ENCODE measurements at regions not wholly inside any gene's neighbourhood (a gene's known extent, or its start where the extent isn't known, plus 50 kb on each side); places are given as distances from the start of the nearest gene placed in this dataset.

GRCh38 chr10:131701131-131701947 lies 199.5 kb upstream of the PPP2R2D start:
- no peak for DNase-seq (ENCODE audit: low read depth)

- no peak for DNase-seq (ENCODE audit: low read depth)
These were observed 198.1 kb upstream of the PPP2R2D start for GRCh38 chr10:131702531-131703356.

- DNase-seq (ENCODE audit: low read depth): no peak
These were observed 197.3 kb upstream of the PPP2R2D start for GRCh38 chr10:131703541-131703940.

- DNase-seq (ENCODE audit: low read depth): no peak
These were observed 196.9 kb upstream of the PPP2R2D start for GRCh38 chr10:131703941-131704340.

- DNase-seq (ENCODE audit: low read depth): no peak
These were observed 194.3 kb upstream of the PPP2R2D start for GRCh38 chr10:131706476-131706875.

- DNase-seq (ENCODE audit: low read depth): no peak
These were observed 193.9 kb upstream of the PPP2R2D start for GRCh38 chr10:131706952-131707351.

- DNase-seq (ENCODE audit: low read depth): no peak
These were observed 192.5 kb upstream of the PPP2R2D start for GRCh38 chr10:131708225-131708880.

GRCh38 chr10:131710142-131710861 lies 190.5 kb upstream of the PPP2R2D start:
- DNase-seq (ENCODE audit: low read depth): no peak

GRCh38 chr10:131722121-131722520 lies 178.7 kb upstream of the PPP2R2D start:
- no peak for DNase-seq (ENCODE audit: low read depth)

- DNase-seq (ENCODE audit: low read depth): no peak
These were observed 178.1 kb upstream of the PPP2R2D start for GRCh38 chr10:131722525-131723264.

- no peak for DNase-seq (ENCODE audit: low read depth)
These were observed 177.3 kb upstream of the PPP2R2D start for GRCh38 chr10:131723297-131724168.

- DNase-seq (ENCODE audit: low read depth): no peak
These were observed 176.7 kb upstream of the PPP2R2D start for GRCh38 chr10:131724169-131724545.

- no peak for DNase-seq (ENCODE audit: low read depth)
These were observed 175.8 kb upstream of the PPP2R2D start for GRCh38 chr10:131724891-131725580.

GRCh38 chr10:131725581-131726069 lies 175.2 kb upstream of the PPP2R2D start:
- no peak for DNase-seq (ENCODE audit: low read depth)

- no peak for DNase-seq (ENCODE audit: low read depth)
These were observed 174.5 kb upstream of the PPP2R2D start for GRCh38 chr10:131726076-131726880.

- DNase-seq (ENCODE audit: low read depth): no peak
These were observed 173.8 kb upstream of the PPP2R2D start for GRCh38 chr10:131726967-131727366.

- DNase-seq (ENCODE audit: low read depth): no peak
These were observed 173.2 kb upstream of the PPP2R2D start for GRCh38 chr10:131727560-131727959.
